Trophoblast cell (in vitro differentiated cells and primary cell): ENCODE measurements at regions not wholly inside any gene's neighbourhood (a gene's known extent, or its start where the extent isn't known, plus 50 kb on each side); places are given as distances from the start of the nearest gene placed in this dataset.
A peak's percentile ranks its signal among the peaks of the same experiment; 100 is the strongest.

Experiments used
- DNase-seq, 2 donors: peaks; one replicate each; pipeline ENCODE4 v3.0.0-alpha.2; 2016
- H2AFZ ChIP-seq: 2 replicates; pipeline ENCODE4 v1.6.1; 2013; ENCODE audit warnings: low read length, moderate library complexity, mild to moderate bottlenecking; ENCODE audit not compliant: insufficient read depth, poor library complexity
- H2AK5ac ChIP-seq: 2 replicates; pipeline ENCODE4 v1.6.1; 2013; ENCODE audit warnings: mild to moderate bottlenecking, low read length
- H2BK120ac ChIP-seq: 2 replicates; pipeline ENCODE4 v1.6.1; 2013; ENCODE audit warnings: low read length, mild to moderate bottlenecking, moderate library complexity; ENCODE audit not compliant: insufficient read depth, poor library complexity
- H2BK12ac ChIP-seq: 2 replicates; pipeline ENCODE4 v1.6.1; 2013; ENCODE audit warnings: mild to moderate bottlenecking, low read length, moderate library complexity
- H2BK5ac ChIP-seq: 2 replicates; pipeline ENCODE4 v1.6.1; 2013; ENCODE audit warnings: low read length, low read depth, moderate library complexity, mild to moderate bottlenecking; ENCODE audit not compliant: poor library complexity
- H3K14ac ChIP-seq: 2 replicates; pipeline ENCODE4 v1.6.1; 2013; ENCODE audit warnings: mild to moderate bottlenecking, low read length
- H3K18ac ChIP-seq: 2 replicates; pipeline ENCODE4 v1.6.1; 2013; ENCODE audit warnings: mild to moderate bottlenecking, low read length
- H3K23ac ChIP-seq: 2 replicates; pipeline ENCODE4 v1.6.1; 2013; ENCODE audit warnings: low read length
- H3K27ac ChIP-seq: 2 replicates; pipeline ENCODE4 v1.5.1; 2013; ENCODE audit warnings: low read depth, mild to moderate bottlenecking, inconsistent platforms, low read length, moderate library complexity
- H3K27me3 ChIP-seq: 2 replicates; pipeline ENCODE4 v1.6.1; 2013; ENCODE audit warnings: inconsistent platforms, mild to moderate bottlenecking, low read length, moderate library complexity; ENCODE audit not compliant: insufficient read depth
- H3K36me3 ChIP-seq, 2 experiments: 1 replicate in 1 of 2; 2 replicates in 1 of 2; pipeline ENCODE4 v1.6.1; 2013; ENCODE audit warnings: low read length in 2 of 2, mild to moderate bottlenecking in 2 of 2, moderate library complexity in 1 of 2; ENCODE audit not compliant: insufficient read depth in 2 of 2, control insufficient read depth in 1 of 2
- H3K4ac ChIP-seq: 2 replicates; pipeline ENCODE4 v1.6.1; 2013; ENCODE audit warnings: low read depth, mild to moderate bottlenecking, low read length, moderate library complexity
- H3K4me1 ChIP-seq, 2 experiments: 1 replicate in 1 of 2; 2 replicates in 1 of 2; pipeline ENCODE4 v1.6.1; 2013; ENCODE audit warnings: low read length in 2 of 2, mild to moderate bottlenecking in 2 of 2, moderate library complexity in 1 of 2; ENCODE audit not compliant: insufficient read depth in 2 of 2, control insufficient read depth in 1 of 2
- H3K4me2 ChIP-seq: 2 replicates; pipeline ENCODE4 v1.6.1; 2013; ENCODE audit warnings: inconsistent platforms, mild to moderate bottlenecking, low read length, moderate library complexity
- H3K4me3 ChIP-seq: 2 replicates; pipeline ENCODE4 v1.5.1; 2013; ENCODE audit warnings: mild to moderate bottlenecking, low read depth, low read length, inconsistent platforms
- H3K79me1 ChIP-seq: one replicate; pipeline ENCODE4 v1.6.1; 2013; ENCODE audit warnings: low read length
- H3K79me2 ChIP-seq: 2 replicates; pipeline ENCODE4 v1.6.1; 2013; ENCODE audit warnings: low read length, mild to moderate bottlenecking; ENCODE audit not compliant: control insufficient read depth, insufficient read depth, poor library complexity
- H3K9ac ChIP-seq: 2 replicates; pipeline ENCODE4 v1.6.1; 2013; ENCODE audit warnings: mild to moderate bottlenecking, low read length
- H3K9me3 ChIP-seq: 2 replicates; pipeline ENCODE4 v1.6.1; 2013; ENCODE audit warnings: low read depth, mild to moderate bottlenecking, control low read depth, inconsistent platforms, low read length; ENCODE audit not compliant: insufficient read depth
- H4K12ac ChIP-seq: 2 replicates; pipeline ENCODE4 v1.6.1; 2013; ENCODE audit warnings: low read depth, mild to moderate bottlenecking, low read length, moderate library complexity
- H4K8ac ChIP-seq: 2 replicates; pipeline ENCODE4 v1.6.1; 2013; ENCODE audit warnings: low read depth, mild to moderate bottlenecking, low read length, moderate library complexity
- H4K91ac ChIP-seq: one replicate; pipeline ENCODE4 v1.6.1; 2013; ENCODE audit warnings: low read depth, mild to moderate bottlenecking, low read length, moderate library complexity
- WGBS: extraction: QIAGEN DNeasy Blood & Tissue Kit; methylation state at CpG from one replicate; pipeline ENCODE4 v1.1.7; 2013; ENCODE audit warnings: missing lambda C conversion rate; ENCODE audit not compliant: insufficient read length, insufficient coverage; ENCODE audit errors: extremely low coverage; 5-methylcytosine and 5-hydroxymethylcytosine counted together

GRCh38 chr5:73307645-73308355 is 134.8 kb downstream of the TMEM174 start:
- no peak overlapping the region for H3K23ac ChIP-seq
- H3K4me1 ChIP-seq = peaks cover 18 to 23% of the 10 kb centered on the region in 2 experiments
- no peak overlapping the region for H3K27ac ChIP-seq
- no peak overlapping the region for H2AFZ ChIP-seq
- H3K79me2 ChIP-seq = peaks cover 1% of the 10 kb centered on the region
- H4K91ac ChIP-seq = no peak overlapping the region
- no peak overlapping the region for H3K14ac ChIP-seq
- no peak overlapping the region for H3K4me3 ChIP-seq
- DNase-seq = no peak
- H4K8ac ChIP-seq = no peak overlapping the region
- H3K27me3 ChIP-seq = peaks cover 19% of the 10 kb centered on the region
- H3K4me2 ChIP-seq = no peak overlapping the region
- H2BK120ac ChIP-seq = no peak overlapping the region
- WGBS = no CpG with 5 or more reads among the region's 4 CpGs
- no peaks in the 10 kb centered on the region for H3K36me3 ChIP-seq
- no peak overlapping the region for H3K9ac ChIP-seq
- H2BK5ac ChIP-seq = no peak overlapping the region
- no peak overlapping the region for H4K12ac ChIP-seq
- no peak overlapping the region for H2BK12ac ChIP-seq
- peaks cover 4% of the 10 kb centered on the region for H3K9me3 ChIP-seq
- no peak overlapping the region for H3K4ac ChIP-seq
- no peak overlapping the region for H3K18ac ChIP-seq
- peaks cover 12% of the 10 kb centered on the region for H3K79me1 ChIP-seq
- H2AK5ac ChIP-seq = no peak overlapping the region

GRCh38 chr5:73306741-73307275 is 133.8 kb downstream of the TMEM174 start:
- Histone ChIP-seq H3K27me3 (peaks cover 28% of the 10 kb centered on the region), H3K36me3 (no peaks in the 10 kb centered on the region), H3K4me3 (no peak overlapping the region), H3K14ac (no peak overlapping the region), H2BK12ac (peak overlapping the region; percentile 51), H4K8ac (no peak overlapping the region), H2AFZ (no peak overlapping the region), H3K79me2 (peaks cover 1% of the 10 kb centered on the region), H3K18ac (no peak overlapping the region), H2AK5ac (peak overlapping the region; percentile 38), H3K79me1 (peaks cover 9% of the 10 kb centered on the region), H4K91ac (no peak overlapping the region), H3K4me2 (no peak overlapping the region), H3K23ac (no peak overlapping the region), H3K9ac (no peak overlapping the region), H2BK5ac (no peak overlapping the region), H3K4me1 (peaks cover 15 to 17% of the 10 kb centered on the region in 2 experiments), H3K9me3 (peaks cover 4% of the 10 kb centered on the region), H3K4ac (no peak overlapping the region), H2BK120ac (no peak overlapping the region), H3K27ac (no peak overlapping the region), H4K12ac (no peak overlapping the region)
- DNase-seq = no peak
- no CpG with 5 or more reads among the region's 7 CpGs for WGBS

GRCh38 chr5:73306078-73306719 is 133.2 kb downstream of the TMEM174 start:
- Histone ChIP-seq H3K4me1 (peaks cover 11 to 13% of the 10 kb centered on the region in 2 experiments), H3K18ac (no peak overlapping the region), H3K79me2 (peaks cover 1% of the 10 kb centered on the region), H4K8ac (no peak overlapping the region), H3K4me3 (no peak overlapping the region), H3K79me1 (peaks cover 9% of the 10 kb centered on the region), H2AFZ (no peak overlapping the region), H3K23ac (no peak overlapping the region), H2BK120ac (no peak overlapping the region), H4K91ac (no peak overlapping the region), H4K12ac (no peak overlapping the region), H3K4me2 (no peak overlapping the region), H3K27ac (no peak overlapping the region), H3K36me3 (no peaks in the 10 kb centered on the region), H3K4ac (no peak overlapping the region), H2BK5ac (no peak overlapping the region), H3K27me3 (peaks cover 34% of the 10 kb centered on the region), H3K9ac (no peak overlapping the region), H3K14ac (no peak overlapping the region), H3K9me3 (peaks cover 4% of the 10 kb centered on the region), H2BK12ac (peak overlapping the region; percentile 48), H2AK5ac (no peak overlapping the region)
- no CpG with 5 or more reads among the region's 4 CpGs for WGBS
- no peak for DNase-seq

GRCh38 chr5:73305386-73305785 is 132.4 kb downstream of the TMEM174 start:
- Histone ChIP-seq H3K4me2 (no peak overlapping the region), H2AFZ (no peak overlapping the region), H3K14ac (no peak overlapping the region), H4K91ac (no peak overlapping the region), H3K9me3 (peaks cover 4% of the 10 kb centered on the region), H3K27ac (no peak overlapping the region), H4K8ac (no peak overlapping the region), H3K4me1 (peaks cover 11 to 13% of the 10 kb centered on the region in 2 experiments), H3K18ac (no peak overlapping the region), H2BK12ac (no peak overlapping the region), H3K23ac (no peak overlapping the region), H2AK5ac (no peak overlapping the region), H3K4me3 (no peak overlapping the region), H3K79me1 (peaks cover 3% of the 10 kb centered on the region), H2BK120ac (no peak overlapping the region), H3K36me3 (no peaks in the 10 kb centered on the region), H3K9ac (no peak overlapping the region), H4K12ac (no peak overlapping the region), H3K79me2 (peaks cover 1% of the 10 kb centered on the region), H3K27me3 (peaks cover 42% of the 10 kb centered on the region), H3K4ac (no peak overlapping the region), H2BK5ac (no peak overlapping the region)
- no CpG with 5 or more reads among the region's 3 CpGs for WGBS
- no peak for DNase-seq
